ENCODE measurements at regions not wholly inside any gene's neighbourhood (a gene's known extent, or its start where the extent isn't known, plus 50 kb on each side); places are given as distances from the start of the nearest gene placed in this dataset.

GRCh38 chr4:123102897-123103471, 180.6 kb upstream of the NUDT6 start:
- DNase-seq: peak; percentile 2 to 67 (median 29)

GRCh38 chr4:123104310-123105025, 182.1 kb upstream of the NUDT6 start:
- no peak for DNase-seq

GRCh38 chr4:123105026-123105420, 182.6 kb upstream of the NUDT6 start:
- DNase-seq: no peak

GRCh38 chr4:123106747-123107146, 184.3 kb upstream of the NUDT6 start:
- DNase-seq: no peak

- DNase-seq: no peak
Measured at GRCh38 chr4:123107444-123108252, 185.3 kb upstream of the NUDT6 start.

- DNase-seq: no peak
Measured at GRCh38 chr4:123109139-123109538, 186.7 kb upstream of the NUDT6 start.

- DNase-seq: no peak
Measured at GRCh38 chr4:123110147-123110546, 187.8 kb upstream of the NUDT6 start.

- DNase-seq: no peak
Measured at GRCh38 chr4:123110685-123111084, 188.3 kb upstream of the NUDT6 start.

- no peak for DNase-seq
Measured at GRCh38 chr4:123113155-123113554, 190.8 kb upstream of the NUDT6 start.

- no peak for DNase-seq
Measured at GRCh38 chr4:123114084-123114914, 191.9 kb upstream of the NUDT6 start.

GRCh38 chr4:123114915-123115756, 192.7 kb upstream of the NUDT6 start:
- DNase-seq: no peak

GRCh38 chr4:123116412-123116811, 194.0 kb upstream of the NUDT6 start:
- DNase-seq: no peak

- DNase-seq: no peak
Measured at GRCh38 chr4:123120473-123120872, 198.1 kb upstream of the NUDT6 start.

GRCh38 chr4:123121241-123121907, 199.0 kb upstream of the NUDT6 start:
- DNase-seq: peak in 1 of 3 experiments; percentile 8

- DNase-seq: no peak
Measured at GRCh38 chr4:123125477-123125876, 203.1 kb upstream of the NUDT6 start.

- peak in 2 of 3 experiments; percentile 1 to 8 for DNase-seq
Measured at GRCh38 chr4:123127218-123127617, 204.8 kb upstream of the NUDT6 start.

- DNase-seq: no peak
Measured at GRCh38 chr4:123127875-123128274, 205.5 kb upstream of the NUDT6 start.

- no peak for DNase-seq
Measured at GRCh38 chr4:123133397-123134050, 211.1 kb upstream of the NUDT6 start.

GRCh38 chr4:123144616-123145015, 222.2 kb upstream of the NUDT6 start:
- DNase-seq: no peak

GRCh38 chr4:123158576-123158975, 236.2 kb upstream of the NUDT6 start:
- no peak for DNase-seq

GRCh38 chr4:123159479-123159878, 237.1 kb upstream of the NUDT6 start:
- DNase-seq: no peak

All from NCI-H1417 (cell line).